Stimulated activated CD4-positive, alpha-beta T cell treated with anti-CD3 and anti-CD28 coated beads, TNF-alpha, amount 100 ng/mL, for 24 hours (primary cell): ENCODE measurements at regions not wholly inside any gene's neighbourhood (a gene's known extent, or its start where the extent isn't known, plus 50 kb on each side); places are given as distances from the start of the nearest gene placed in this dataset.

Experiments used
- DNase-seq, 3 experiments: peaks; one replicate each; pipeline ENCODE4 v3.0.0-alpha.2; 2020; ENCODE audit warnings: low read depth in 3 of 3

- DNase-seq = no peak
Observed at GRCh38 chr15:69626095-69627066, 173.8 kb downstream of the RPLP1 start.

DNA sequence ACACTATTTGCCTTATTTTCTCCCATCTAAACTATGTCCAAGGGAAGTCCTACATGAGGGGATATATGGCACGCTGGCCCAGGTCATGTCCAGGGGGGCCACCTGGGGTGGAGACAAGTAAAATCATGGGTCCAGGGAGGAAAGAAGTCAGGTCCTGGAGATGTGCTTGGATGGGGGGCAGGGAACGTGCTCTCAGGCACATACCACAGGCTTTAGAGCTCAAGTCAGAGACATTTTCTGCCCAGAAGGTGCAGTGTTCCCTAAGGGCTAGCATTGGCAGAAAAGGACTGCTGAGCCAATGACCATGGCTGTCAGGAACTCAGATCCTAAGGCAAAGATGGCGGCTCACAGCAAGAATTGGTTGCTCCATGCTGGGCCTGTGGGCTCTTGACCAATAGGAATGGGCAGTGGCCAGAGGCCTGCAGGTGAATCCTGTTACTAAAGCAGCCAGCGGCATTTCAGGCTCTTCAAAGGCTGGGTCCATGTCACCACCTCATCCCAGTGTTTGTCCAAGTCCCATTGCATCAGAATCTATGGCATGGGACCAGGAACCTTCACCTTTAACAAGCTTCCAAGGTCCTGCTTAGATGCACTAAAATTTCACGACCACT, 175.0 kb downstream of the RPLP1 start:
- DNase-seq = no peak

GRCh38 chr15:69628256-69629093, 175.9 kb downstream of the RPLP1 start:
- DNase-seq = no peak

DNA sequence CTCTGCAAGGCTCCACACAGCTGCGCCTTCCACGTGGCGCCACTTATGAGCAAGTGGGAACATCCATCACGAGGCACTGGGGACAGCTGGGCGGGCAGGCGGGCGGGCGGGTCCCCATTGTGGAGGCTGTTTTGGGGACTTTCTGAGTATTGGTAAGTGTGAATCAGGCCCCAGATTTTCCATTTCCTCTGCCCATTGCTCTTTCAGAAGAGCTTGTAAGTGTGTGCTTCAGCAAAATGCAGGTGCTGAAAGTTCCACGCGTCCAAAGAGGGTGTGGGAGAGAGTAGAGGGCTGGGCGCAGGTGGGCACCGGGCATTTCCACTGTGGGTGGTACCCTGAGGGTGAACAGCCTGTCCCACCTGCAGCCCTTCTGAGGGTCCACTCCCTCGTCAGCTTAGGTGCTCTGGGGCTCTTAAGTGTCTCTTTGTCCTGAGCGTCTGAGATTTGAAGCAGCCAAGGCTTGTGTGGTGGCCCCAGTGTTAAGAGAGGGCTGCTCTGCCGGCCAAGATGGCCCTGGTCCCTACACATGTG, 177.1 kb downstream of the RPLP1 start:
- peak in 1 of 3 experiments; percentile 48 for DNase-seq

GRCh38 chr15:69631005-69631404, 178.4 kb downstream of the RPLP1 start:
- no peak for DNase-seq

GRCh38 chr15:69631978-69632377, 179.4 kb downstream of the RPLP1 start:
- DNase-seq = no peak

DNA sequence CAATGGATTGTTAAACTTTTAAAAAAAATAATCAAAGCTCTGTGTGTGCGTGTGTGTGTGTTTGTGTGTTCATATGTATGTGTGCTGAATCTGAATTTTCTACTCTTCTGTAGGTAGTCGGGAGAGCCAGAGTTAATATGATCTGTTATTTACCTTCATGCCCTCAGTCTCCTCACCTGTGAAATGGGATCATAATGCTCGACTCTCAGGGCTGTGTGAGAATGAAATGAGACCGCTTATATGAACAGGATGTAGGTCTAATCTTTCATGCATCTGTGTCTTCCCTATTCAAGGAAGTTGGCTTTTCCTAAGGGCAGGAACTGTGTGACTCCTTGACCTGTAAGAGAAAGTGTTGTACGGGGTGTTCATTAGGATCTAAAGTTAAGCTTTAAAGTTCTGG, 182.2 kb downstream of the RPLP1 start:
- no peak for DNase-seq

GRCh38 chr15:69636169-69636915, 183.7 kb downstream of the RPLP1 start:
- DNase-seq = no peak

DNA sequence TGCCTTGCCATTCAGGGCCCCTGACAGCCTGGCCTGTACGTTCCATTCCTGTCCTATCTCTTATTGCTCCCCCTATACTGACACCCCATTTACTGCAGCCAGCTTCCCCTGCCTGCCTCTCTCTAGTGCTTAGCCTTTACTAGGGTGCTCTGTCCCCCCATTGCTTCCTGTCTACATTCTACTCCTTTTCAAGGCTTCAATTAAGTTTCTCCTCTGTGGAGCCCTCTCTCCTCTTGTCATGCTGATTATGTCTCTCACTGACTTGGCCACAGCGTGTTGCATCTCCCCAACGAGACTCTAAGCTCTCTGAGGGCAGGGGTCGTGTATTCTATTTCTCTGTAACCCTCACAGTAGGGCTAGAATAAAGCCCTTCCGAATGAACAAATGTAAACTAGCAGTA, 185.2 kb downstream of the RPLP1 start:
- DNase-seq = no peak

DNA sequence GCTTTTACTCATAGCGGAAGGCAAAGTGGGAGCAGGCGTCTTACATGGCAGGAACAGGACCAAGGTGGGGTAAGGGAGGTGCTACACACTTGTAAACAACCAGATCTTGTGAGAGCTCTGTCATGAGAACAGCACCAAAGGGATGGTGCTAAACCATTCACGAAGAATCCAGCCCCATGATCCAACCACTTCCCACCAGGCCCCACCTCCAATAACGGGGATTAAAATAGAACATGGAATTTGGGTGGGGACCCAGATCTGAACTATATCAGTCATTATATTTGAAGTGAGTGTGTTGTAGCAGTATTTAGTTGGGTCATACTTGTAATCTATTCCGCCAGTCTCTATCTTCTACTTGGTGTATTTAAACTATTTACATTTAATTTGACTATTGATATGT, 190.9 kb downstream of the RPLP1 start:
- no peak for DNase-seq

GRCh38 chr15:69643971-69644370, 191.4 kb downstream of the RPLP1 start:
- no peak for DNase-seq

GRCh38 chr15:69644876-69645275, 192.3 kb downstream of the RPLP1 start:
- no peak for DNase-seq

DNA sequence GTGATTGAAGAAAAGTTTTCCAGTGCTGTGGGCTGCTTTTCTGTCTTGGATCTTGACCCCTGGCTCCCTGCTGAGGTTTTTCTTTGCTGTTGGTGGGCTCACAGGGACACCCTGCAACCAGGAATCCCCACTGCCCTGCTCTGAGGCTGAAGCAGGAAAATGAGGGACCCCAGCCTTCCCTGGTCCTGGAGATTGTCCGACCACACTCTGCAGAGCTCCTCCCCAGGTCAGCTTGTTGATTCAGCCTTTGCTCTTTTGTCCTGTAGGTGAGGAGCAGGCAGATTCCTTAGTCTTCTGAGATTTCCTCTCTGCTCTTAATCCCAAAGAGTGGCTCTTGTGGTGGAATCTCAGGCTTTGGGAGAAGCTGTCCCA, 194.5 kb downstream of the RPLP1 start:
- DNase-seq = no peak

GRCh38 chr15:69648212-69648611, 195.6 kb downstream of the RPLP1 start:
- no peak for DNase-seq

GRCh38 chr15:69648775-69649735, 196.4 kb downstream of the RPLP1 start:
- DNase-seq = no peak

DNA sequence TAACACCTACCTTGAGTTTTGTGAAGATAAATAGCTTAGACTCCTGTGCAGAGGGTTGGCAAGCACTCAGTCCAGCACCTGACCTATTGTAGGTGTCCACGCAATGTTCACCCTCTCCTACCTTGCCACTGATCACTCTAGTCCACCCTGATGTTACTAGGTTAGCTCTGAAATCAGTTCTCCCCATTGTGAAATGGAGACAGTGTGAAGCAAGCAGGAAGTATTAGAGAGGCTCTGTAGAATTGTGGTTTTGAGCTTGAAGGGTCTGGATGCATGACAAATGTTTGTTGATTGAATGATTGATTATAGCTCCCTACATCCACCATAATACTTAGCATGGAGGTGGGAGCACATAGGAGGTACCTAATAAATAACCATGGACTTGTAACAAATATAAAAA, 199.7 kb downstream of the RPLP1 start:
- no peak for DNase-seq

- no peak for DNase-seq
Observed at GRCh38 chr15:69652751-69653305, 200.2 kb downstream of the RPLP1 start.

- DNase-seq = no peak
Observed at GRCh38 chr15:69653306-69653705, 200.7 kb downstream of the RPLP1 start.

DNA sequence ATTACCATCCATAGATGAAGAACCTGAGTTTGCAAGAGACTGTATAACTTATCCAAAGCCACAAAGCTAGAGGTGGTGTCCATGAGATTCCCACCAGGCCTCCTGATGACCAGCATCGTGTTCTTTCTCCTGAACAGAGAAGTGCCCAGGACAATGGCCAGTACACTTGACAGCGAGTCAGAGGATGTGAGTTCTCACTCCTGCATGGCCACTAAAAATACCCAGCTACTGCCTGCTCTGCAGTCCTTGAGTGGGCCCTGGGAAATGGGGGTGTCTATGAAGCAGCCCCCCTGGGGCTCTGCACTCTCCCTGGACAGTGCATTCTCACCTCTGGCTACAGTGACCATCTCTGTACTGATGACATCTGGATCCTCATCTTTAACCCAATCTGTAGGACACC, 201.2 kb downstream of the RPLP1 start:
- no peak for DNase-seq
